Left colon (tissue), 2 donors: ENCODE measurements at regions not wholly inside any gene's neighbourhood (a gene's known extent, or its start where the extent isn't known, plus 50 kb on each side); places are given as distances from the start of the nearest gene placed in this dataset.

Experiments used
- ATAC-seq: fragments of 200-7000 bp; cut with Tn5 transposase; one replicate; pipeline ENCODE4 v1.9.1; 2020; ENCODE audit warnings: mild to moderate bottlenecking, moderate library complexity
- DNase-seq, 2 donors: peaks; one replicate each; pipeline ENCODE4 v3.0.0-alpha.2; 2020
- intact Hi-C, 2 donors: fragments of 100-400 bp; cut with DNase I in 1 of 2; cut with micrococcal nuclease in 1 of 2; formaldehyde crosslinking; loops; one replicate each; pipeline versions ENCODE4 v1.11.2 to v1.14.0; 2022; cut with DNase I, micrococcal nuclease
- donor health status: DM: no; HTN: no; CAD: no.
- donor health status: DM: yes; HTN: yes; CAD: no.

- ATAC-seq (no peak), DNase-seq (no peak)
- intact Hi-C loops: no loop called here
Measured at GRCh38 chr4:104870495-104871233, 276.0 kb upstream of the TET2 start.

- ATAC-seq: no peak
- DNase-seq: no peak
- intact Hi-C loops: no loop called here
Measured at GRCh38 chr4:104878936-104879335, 267.7 kb upstream of the TET2 start.

- ATAC-seq: no peak
- intact Hi-C loops: no loop called here
- no peak for DNase-seq
Measured at GRCh38 chr4:104879367-104879766, 267.3 kb upstream of the TET2 start.

DNA sequence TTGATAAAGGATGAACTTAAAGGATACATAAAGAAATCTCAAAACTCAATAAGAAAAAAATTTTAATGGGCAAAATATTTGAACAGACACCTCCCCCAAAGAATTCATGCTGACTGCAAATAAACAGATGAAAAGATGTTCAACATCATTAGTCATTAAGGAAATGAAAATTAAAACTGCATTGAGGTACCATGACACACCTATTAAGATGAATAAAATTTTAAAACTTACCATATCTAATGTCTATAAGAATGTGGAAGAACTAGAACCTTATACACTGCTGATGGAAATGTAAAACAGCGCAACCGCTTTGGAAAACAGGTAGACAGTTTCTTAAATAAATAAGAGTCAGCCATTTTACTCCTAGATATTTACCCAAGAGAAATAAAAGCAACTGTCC lies 266.8 kb upstream of the TET2 start:
- intact Hi-C loops: no loop called here
- ATAC-seq (no peak), DNase-seq (no peak)

GRCh38 chr4:104881136-104881886 lies 265.4 kb upstream of the TET2 start:
- intact Hi-C loops: no loop called here
- no peak for DNase-seq
- ATAC-seq: no peak

GRCh38 chr4:104890598-104891275 lies 255.9 kb upstream of the TET2 start:
- intact Hi-C loops: no loop called here
- ATAC-seq (no peak), DNase-seq (no peak)

GRCh38 chr4:104896660-104897645 lies 249.7 kb upstream of the TET2 start:
- intact Hi-C loops: no loop called here
- ATAC-seq (no peak), DNase-seq (no peak)

GRCh38 chr4:104899863-104900262 lies 246.8 kb upstream of the TET2 start:
- no peak for ATAC-seq
- no peak for DNase-seq
- intact Hi-C loops: no loop called here

DNA sequence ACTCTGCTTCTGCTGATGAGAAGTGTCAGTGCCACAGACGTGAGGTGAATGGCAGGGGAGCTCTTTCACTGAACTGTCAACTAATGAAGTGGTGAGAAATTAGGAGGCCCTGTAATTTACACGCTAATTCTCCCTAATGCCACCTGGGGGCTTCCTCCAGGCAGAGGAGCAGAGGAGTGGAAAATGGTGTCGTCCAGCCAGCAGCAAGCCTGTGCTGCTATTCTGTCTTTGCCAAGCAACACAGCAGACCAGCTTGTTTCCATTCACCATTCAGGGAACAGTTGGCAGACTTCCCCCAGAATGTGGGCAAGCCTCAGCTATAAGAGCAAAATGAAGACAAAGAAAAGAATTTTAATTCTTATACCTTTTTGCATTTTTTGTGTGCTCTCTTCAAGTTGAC lies 245.2 kb upstream of the TET2 start:
- no peak for DNase-seq
- intact Hi-C loops: no loop called here
- ATAC-seq: no peak

DNA sequence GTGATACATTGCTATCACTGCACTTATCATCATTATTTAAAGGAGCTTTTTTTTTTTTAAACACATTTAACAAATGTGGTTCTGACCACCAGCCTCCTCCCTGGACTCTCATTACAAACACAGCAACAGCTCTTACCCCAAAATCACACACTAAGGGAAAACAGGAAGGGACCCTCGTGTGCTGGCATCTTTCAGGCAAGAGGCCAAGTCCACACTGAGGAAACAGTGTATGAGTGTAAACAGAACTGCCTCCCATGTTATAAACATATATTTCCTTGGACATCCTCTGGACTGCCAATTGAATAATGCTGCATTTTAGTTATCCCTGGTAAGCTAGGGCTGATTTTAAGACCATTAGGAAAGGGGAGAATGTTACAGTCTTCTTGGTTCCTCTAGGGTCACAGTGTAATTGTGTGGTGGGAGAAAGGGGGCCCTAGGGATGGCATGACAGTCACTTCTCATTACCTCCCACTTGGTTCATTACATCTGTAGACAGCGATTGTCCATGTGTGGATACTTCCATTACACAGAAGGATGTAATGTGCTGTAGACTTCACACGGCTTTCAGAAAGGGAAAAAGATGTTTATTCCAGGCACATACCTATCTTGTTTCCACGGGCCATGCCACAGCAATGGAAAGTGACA lies 244.6 kb upstream of the TET2 start:
- DNase-seq (no peak), ATAC-seq (no peak)
- intact Hi-C loops: no loop called here

DNA sequence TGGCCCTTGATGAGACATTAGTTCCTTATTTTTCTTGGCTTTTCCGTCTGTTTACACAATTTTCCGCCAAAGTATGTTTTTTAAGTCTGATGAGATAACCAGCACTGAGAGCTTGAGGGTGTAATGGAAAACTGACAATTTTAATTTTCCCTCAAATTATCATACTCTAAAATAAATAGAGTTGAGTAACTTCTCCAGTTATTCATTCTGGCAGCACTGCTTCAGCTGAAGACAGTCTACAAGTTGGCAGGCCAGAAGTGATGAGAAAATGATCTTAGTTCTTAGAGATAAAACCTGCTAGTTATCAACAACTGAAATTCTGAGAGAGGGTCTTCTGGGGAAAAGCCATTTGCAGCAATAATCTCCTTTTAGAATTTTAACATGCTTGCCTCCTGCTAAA lies 241.6 kb upstream of the TET2 start:
- ATAC-seq (no peak), DNase-seq (no peak)
- intact Hi-C loops: no loop called here

DNA sequence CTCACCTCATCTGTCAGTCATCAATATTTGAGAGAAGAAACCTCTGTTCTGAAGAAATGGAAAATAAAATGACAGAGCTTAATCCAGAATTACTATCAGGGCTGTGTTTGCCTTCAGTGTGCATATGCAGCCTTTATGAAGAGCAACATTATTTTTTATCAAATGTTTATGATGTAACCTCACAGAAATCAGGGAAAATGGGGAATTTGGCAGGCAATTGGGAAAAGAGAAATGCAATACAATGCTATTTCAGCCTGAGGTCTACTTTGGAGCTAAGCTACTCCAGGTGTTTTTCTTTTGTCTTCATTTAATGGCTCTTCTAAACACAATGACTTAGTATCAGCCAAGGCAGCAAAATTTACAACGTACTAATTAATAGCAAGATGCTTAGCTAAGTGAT lies 241.1 kb upstream of the TET2 start:
- DNase-seq: no peak
- intact Hi-C loops: no loop called here
- ATAC-seq: no peak

- intact Hi-C loops: no loop called here
Measured at GRCh38 chr4:104906276-104906675, 240.4 kb upstream of the TET2 start.

GRCh38 chr4:104907074-104907649 lies 239.5 kb upstream of the TET2 start:
- DNase-seq: no peak
- intact Hi-C loops: no loop called here
- no peak for ATAC-seq

More at GRCh38 chr4:104906276-104906675, 240.4 kb upstream of the TET2 start:
- no peak for ATAC-seq
- DNase-seq: no peak

DNA sequence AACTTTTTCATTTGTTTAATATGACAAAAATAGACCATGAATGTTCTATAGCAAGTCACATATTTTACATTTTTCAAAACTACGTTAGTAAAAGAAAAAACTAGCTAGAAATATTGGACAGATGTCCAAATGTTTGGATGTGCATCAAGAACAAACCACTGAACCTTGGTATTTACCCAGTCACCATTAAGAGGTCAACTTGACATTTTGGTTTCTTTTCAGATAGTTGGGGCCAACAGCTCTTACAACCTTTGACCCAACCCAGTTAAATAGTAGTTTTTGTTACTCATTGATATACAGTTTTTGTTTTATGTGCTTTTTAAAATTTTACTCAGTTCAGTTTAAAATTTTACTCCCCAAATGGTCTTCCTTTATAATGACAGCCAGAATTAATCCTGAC lies 238.7 kb upstream of the TET2 start:
- DNase-seq (no peak), ATAC-seq (no peak)
- intact Hi-C loops: no loop called here

- no peak for ATAC-seq
- DNase-seq: no peak
- intact Hi-C loops: no loop called here
Measured at GRCh38 chr4:104909376-104909775, 237.3 kb upstream of the TET2 start.

GRCh38 chr4:104912518-104912917 lies 234.2 kb upstream of the TET2 start:
- ATAC-seq (no peak), DNase-seq (no peak)
- intact Hi-C loops: no loop called here

DNA sequence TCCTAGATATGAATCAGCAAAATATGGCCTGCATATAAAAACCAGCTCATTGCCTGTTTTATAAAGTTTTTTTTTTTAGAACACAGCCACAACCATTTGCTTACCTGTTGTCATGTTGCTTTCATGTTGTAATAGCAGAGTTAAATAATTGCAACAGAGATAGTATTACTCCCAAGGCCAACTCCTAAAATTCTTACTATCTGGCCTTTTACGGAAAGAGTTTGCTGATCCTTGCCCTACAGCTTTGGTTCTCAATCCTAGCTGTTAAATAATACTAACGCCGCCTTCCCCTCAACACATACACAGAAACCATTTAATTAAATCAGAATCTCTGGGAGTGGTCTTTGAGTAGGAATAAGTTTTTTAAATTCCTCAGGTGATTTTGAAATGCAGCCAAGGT lies 231.3 kb upstream of the TET2 start:
- intact Hi-C loops: no loop called here
- DNase-seq (no peak), ATAC-seq (no peak)
